WTC11 (cell line): ENCODE measurements at regions not wholly inside any gene's neighbourhood (a gene's known extent, or its start where the extent isn't known, plus 50 kb on each side); places are given as distances from the start of the nearest gene placed in this dataset.

ENCODE experiments used
- ATAC-seq: fragments of 200-7000 bp; cut with Tn5 transposase; 2 replicates; pipeline ENCODE4 v1.10.0; 2021; ENCODE audit warnings: mild to moderate bottlenecking, moderate library complexity
- CTCF ChIA-PET: fragments of 300-600 bp; sonication (Branson Sonifier 250); formaldehyde crosslinking; loops from one replicate; lab custom pipeline; 2021; ENCODE audit warnings: antibody characterized with exemption; lab: Charles Lee
- POLR2A ChIA-PET: fragments of 350-600 bp; sonication (Branson Sonifier 250); formaldehyde crosslinking; loops from one replicate; lab custom pipeline; 2021; ENCODE audit warnings: antibody characterized with exemption; lab: Charles Lee
- DNase-seq: peaks from one replicate; pipeline ENCODE4 v3.0.0; 2021; ENCODE audit warnings: low spot score
- H3K27ac Mint-ChIP-seq: 2 replicates; pipeline ENCODE4 v1.8.0; 2021; ENCODE audit warnings: mixed read lengths
- H3K27me3 Mint-ChIP-seq: 2 replicates; pipeline ENCODE4 v1.8.0; 2021; ENCODE audit warnings: low read depth, mild to moderate bottlenecking, moderate library complexity, mixed read lengths
- H3K36me3 Mint-ChIP-seq: 2 replicates; pipeline ENCODE4 v1.8.0; 2021; ENCODE audit warnings: mixed read lengths
- H3K4me1 Mint-ChIP-seq: 2 replicates; pipeline ENCODE4 v1.8.0; 2022; ENCODE audit warnings: mixed read lengths
- H3K4me3 Mint-ChIP-seq: 2 replicates; pipeline ENCODE4 v1.8.0; 2021; ENCODE audit warnings: mild to moderate bottlenecking, moderate library complexity, mixed read lengths
- H3K9me3 Mint-ChIP-seq: 2 replicates; pipeline ENCODE4 v1.8.0; 2021; ENCODE audit warnings: mixed read lengths
- ARID4B ChIP-seq: sonication (generic); formaldehyde crosslinking; IDR thresholded peaks from 2 replicates; pipeline ENCODE4 v1.8.0; 2023; ENCODE audit warnings: missing genetic modification reagents, mild to moderate bottlenecking, borderline replicate concordance
- ATF6 ChIP-seq: sonication (generic); formaldehyde crosslinking; IDR thresholded peaks from 2 replicates; pipeline ENCODE4 v1.8.1; 2023; ENCODE audit warnings: mild to moderate bottlenecking, missing genetic modification reagents
- CREM ChIP-seq: sonication (generic); formaldehyde crosslinking; IDR thresholded peaks from 2 replicates; pipeline ENCODE4 v1.8.1; 2022; ENCODE audit warnings: mild to moderate bottlenecking, missing genetic modification reagents, moderate library complexity
- FOXP1 ChIP-seq: sonication (generic); formaldehyde crosslinking; IDR thresholded peaks from 2 replicates; pipeline ENCODE4 v1.8.0; 2022; ENCODE audit warnings: missing genetic modification reagents, mild to moderate bottlenecking, moderate library complexity, borderline replicate concordance
- GABPB1 ChIP-seq: sonication (generic); formaldehyde crosslinking; IDR thresholded peaks from 2 replicates; pipeline ENCODE4 v1.8.1; 2023; ENCODE audit warnings: mild to moderate bottlenecking, missing genetic modification reagents
- GTF2I ChIP-seq: fragments of 250-450 bp; sonication (Bioruptor Pico); conservative IDR thresholded peaks from 2 replicates; pipeline ENCODE4 v1.4.0; 2021; ENCODE audit warnings: mild to moderate bottlenecking
- HMGA2 ChIP-seq: fragments of 250-450 bp; sonication (Bioruptor Pico); IDR thresholded peaks from 2 replicates; pipeline ENCODE4 v1.4.0; 2021; ENCODE audit warnings: mild to moderate bottlenecking, moderate library complexity
- HMGXB4 ChIP-seq: sonication (generic); formaldehyde crosslinking; IDR thresholded peaks from 2 replicates; pipeline ENCODE4 v1.8.1; 2023; ENCODE audit warnings: mild to moderate bottlenecking, moderate library complexity, missing genetic modification reagents
- IRF2 ChIP-seq: sonication (generic); formaldehyde crosslinking; IDR thresholded peaks from 2 replicates; pipeline ENCODE4 v1.8.0; 2022; ENCODE audit warnings: low read depth, missing genetic modification reagents, borderline replicate concordance
- NFATC4 ChIP-seq: fragments of 250-450 bp; sonication (Bioruptor Pico); IDR thresholded peaks from 2 replicates; pipeline ENCODE4 v1.9.0; 2021; ENCODE audit warnings: mild to moderate bottlenecking
- PRDM15 ChIP-seq: sonication (generic); formaldehyde crosslinking; IDR thresholded peaks from 2 replicates; pipeline ENCODE4 v1.8.0; 2022; ENCODE audit warnings: missing genetic modification reagents
- PREB ChIP-seq: sonication (generic); formaldehyde crosslinking; IDR thresholded peaks from 2 replicates; pipeline ENCODE4 v1.8.1; 2022; ENCODE audit warnings: mild to moderate bottlenecking, missing genetic modification reagents, moderate library complexity, borderline replicate concordance
- RELA ChIP-seq: sonication (generic); formaldehyde crosslinking; IDR thresholded peaks from 2 replicates; pipeline ENCODE4 v1.8.1; 2022; ENCODE audit warnings: missing genetic modification reagents, mild to moderate bottlenecking, borderline replicate concordance
- RORB ChIP-seq: fragments of 250-450 bp; sonication (Bioruptor Pico); IDR thresholded peaks from 2 replicates; pipeline ENCODE4 v1.9.0; 2021; ENCODE audit warnings: mild to moderate bottlenecking
- SMAD4 ChIP-seq: sonication (generic); formaldehyde crosslinking; IDR thresholded peaks from 2 replicates; pipeline ENCODE4 v1.8.0; 2022; ENCODE audit warnings: mild to moderate bottlenecking, missing genetic modification reagents
- TEAD4 ChIP-seq: sonication (generic); formaldehyde crosslinking; IDR thresholded peaks from 2 replicates; pipeline ENCODE4 v1.8.0; 2022; ENCODE audit warnings: mild to moderate bottlenecking, missing genetic modification reagents
- TP53 ChIP-seq: sonication (generic); formaldehyde crosslinking; IDR thresholded peaks from 2 replicates; pipeline ENCODE4 v1.8.1; 2023; ENCODE audit warnings: mild to moderate bottlenecking, missing genetic modification reagents
- ZMAT4 ChIP-seq: fragments of 250-450 bp; sonication (Bioruptor Pico); IDR thresholded peaks from 2 replicates; pipeline ENCODE4 v1.9.0; 2021; ENCODE audit warnings: mild to moderate bottlenecking
- ZNF423 ChIP-seq: fragments of 250-450 bp; sonication (Bioruptor Pico); IDR thresholded peaks from 2 replicates; pipeline ENCODE4 v2.1.2; 2022; ENCODE audit warnings: mild to moderate bottlenecking, moderate library complexity
- ZNF671 ChIP-seq: fragments of 250-450 bp; sonication (Bioruptor Pico); IDR thresholded peaks from 2 replicates; pipeline ENCODE4 v1.8.0; 2021; ENCODE audit warnings: mild to moderate bottlenecking

- TF ChIP-seq RELA (CRISPR knock-in tag), result no peak
- TF ChIP-seq TEAD4, result no peak
- TF ChIP-seq, all 79 proteins: peak for 0
These were observed 535.3 kb downstream of the PRDM9 start (continued) for GRCh38 chr5:24042688-24043087.

- no peak for ATAC-seq
- Mint-ChIP-seq H3K36me3 (peaks cover 2% of the 10 kb centered on the region; the same call in 1 of the 2 replicates), H3K9me3 (peaks cover 15% of the 10 kb centered on the region)
These were observed 537.6 kb downstream of the PRDM9 start for GRCh38 chr5:24045046-24045445.

GRCh38 chr5:24053737-24054136, 546.3 kb downstream of the PRDM9 start:
- Mint-ChIP-seq H3K4me3 (no peak overlapping the region), H3K27ac (no peak overlapping the region), H3K27me3 (no peaks in the 10 kb centered on the region), H3K4me1 (no peaks in the 10 kb centered on the region), H3K36me3 (no peaks in the 10 kb centered on the region), H3K9me3 (peaks cover 46% of the 10 kb centered on the region)
- POLR2A ChIA-PET, result no interaction called here
- DNase-seq, result no peak
- CTCF ChIA-PET, result no interaction called here
- TF ChIP-seq SMAD4 (no peak), CREM (CRISPR knock-in tag) (no peak), ZNF423 (CRISPR knock-in tag) (no peak), ZNF671 (CRISPR knock-in tag) (no peak), ZMAT4 (no peak), GABPB1 (CRISPR knock-in tag) (no peak)
- no peak for ATAC-seq

More at GRCh38 chr5:24045046-24045445, 537.6 kb downstream of the PRDM9 start:
- POLR2A ChIA-PET, result no interaction called here
- Mint-ChIP-seq H3K4me3 (no peak overlapping the region), H3K27me3 (no peaks in the 10 kb centered on the region), H3K4me1 (no peaks in the 10 kb centered on the region), H3K27ac (no peak overlapping the region)
- CTCF ChIA-PET, result no interaction called here
- no peak for DNase-seq
- TF ChIP-seq HMGA2 (CRISPR knock-in tag) (no peak), PRDM15 (CRISPR knock-in tag) (no peak), ARID4B (CRISPR knock-in tag) (no peak), NFATC4 (no peak)

- Mint-ChIP-seq H3K36me3 (no peaks in the 10 kb centered on the region), H3K9me3 (peaks cover 19% of the 10 kb centered on the region), H3K27ac (no peak overlapping the region), H3K4me3 (no peak overlapping the region), H3K4me1 (no peaks in the 10 kb centered on the region), H3K27me3 (no peaks in the 10 kb centered on the region)
- ChIA-PET POLR2A (no interaction called here), CTCF (no interaction called here)
- DNase-seq (no peak), ATAC-seq (no peak)
- TF ChIP-seq RORB (CRISPR knock-in tag) (no peak), PREB (CRISPR knock-in tag) (no peak), TP53 (CRISPR knock-in tag) (no peak), HMGXB4 (CRISPR knock-in tag) (no peak), FOXP1 (CRISPR knock-in tag) (no peak), ATF6 (CRISPR knock-in tag) (no peak), IRF2 (CRISPR knock-in tag) (no peak), GTF2I (CRISPR knock-in tag) (no peak)
These were observed 551.6 kb downstream of the PRDM9 start for GRCh38 chr5:24059006-24059405.
